Neural cell (in vitro differentiated cells): ENCODE measurements at regions not wholly inside any gene's neighbourhood (a gene's known extent, or its start where the extent isn't known, plus 50 kb on each side); places are given as distances from the start of the nearest gene placed in this dataset.

Source experiments
- H2AFZ ChIP-seq: fragments of 200-600, 300-800 bp; sonication (generic), shearing (Covaris generic); 2 replicates; pipeline ENCODE4 v1.6.0; 2014; ENCODE audit warnings: low read depth, mild to moderate bottlenecking, antibody characterized with exemption, low read length, moderate library complexity
- H3F3A ChIP-seq: fragments of 200-600 bp; shearing (Covaris generic); 2 replicates; pipeline ENCODE4 v1.6.1; 2016; ENCODE audit warnings: mild to moderate bottlenecking, moderate library complexity, mixed read lengths, antibody characterized with exemption, low read length; ENCODE audit not compliant: insufficient read depth, poor library complexity, severe bottlenecking
- H3K27ac ChIP-seq: fragments of 200-600, 300-800 bp; sonication (generic), shearing (Covaris generic); 2 replicates; pipeline ENCODE4 v1.5.1; 2014; ENCODE audit warnings: mild to moderate bottlenecking, low read length, moderate library complexity
- H3K27me3 ChIP-seq: fragments of 300-800, 200-600 bp; sonication (generic), shearing (Covaris generic); 2 replicates; pipeline ENCODE4 v1.6.0; 2014; ENCODE audit warnings: mild to moderate bottlenecking, low read depth, low read length, moderate library complexity; ENCODE audit not compliant: insufficient read depth
- H3K36me3 ChIP-seq: fragments of 300-800, 200-600 bp; sonication (generic), shearing (Covaris generic); 2 replicates; pipeline ENCODE4 v1.5.1; 2014; ENCODE audit warnings: mild to moderate bottlenecking, antibody characterized with exemption, low read length, moderate library complexity; ENCODE audit not compliant: insufficient read depth
- H3K4me2 ChIP-seq: fragments of 300-800, 200-600 bp; sonication (generic), shearing (Covaris generic); 2 replicates; pipeline ENCODE4 v1.6.0; 2014; ENCODE audit warnings: mild to moderate bottlenecking, low read length
- H3K4me3 ChIP-seq: fragments of 300-800, 200-600 bp; sonication (generic), shearing (Covaris generic); 2 replicates; pipeline ENCODE4 v1.5.1; 2014; ENCODE audit warnings: mild to moderate bottlenecking, low read length, moderate library complexity
- H3K79me2 ChIP-seq: fragments of 200-600 bp; shearing (Covaris generic); replicated peaks from 2 replicates; pipeline ENCODE4 v1.6.0; 2014; ENCODE audit warnings: mild to moderate bottlenecking, low read length, moderate library complexity; ENCODE audit not compliant: insufficient read depth
- H3K9ac ChIP-seq: fragments of 300-800, 200-600 bp; sonication (generic), shearing (Covaris generic); 2 replicates; pipeline ENCODE4 v1.6.1; 2016; ENCODE audit warnings: mild to moderate bottlenecking, low read length, mixed read lengths
- H3K9me2 ChIP-seq: fragments of 200-600 bp; shearing (Covaris generic); 2 replicates; pipeline ENCODE4 v1.6.1; 2016; ENCODE audit warnings: mild to moderate bottlenecking, low read length, mixed read lengths; ENCODE audit not compliant: insufficient read depth
- H3K9me3 ChIP-seq: fragments of 200-600, 300-800 bp; sonication (generic), shearing (Covaris generic); 2 replicates; pipeline ENCODE4 v1.6.1; 2016; ENCODE audit warnings: mild to moderate bottlenecking, mixed run types, low read length, moderate library complexity, mixed read lengths
- H4K20me1 ChIP-seq: fragments of 200-600 bp; shearing (Covaris generic); 2 replicates; pipeline ENCODE4 v1.6.1; 2016; ENCODE audit warnings: mild to moderate bottlenecking, mixed run types; ENCODE audit not compliant: insufficient read depth
- CTCF ChIP-seq: fragments of 450-650 bp; IDR thresholded peaks from 2 replicates; pipeline ENCODE4 v1.5.1; 2014; ENCODE audit warnings: antibody characterized with exemption, mild to moderate bottlenecking, moderate library complexity; ENCODE audit not compliant: poor library complexity, severe bottlenecking
- EP300 ChIP-seq: fragments of 450-650 bp; conservative IDR thresholded peaks from 2 replicates; pipeline ENCODE4 v1.6.1; 2014; ENCODE audit warnings: antibody characterized with exemption, mild to moderate bottlenecking, moderate library complexity; ENCODE audit not compliant: poor library complexity, severe bottlenecking
- EZH2 ChIP-seq: fragments of 200-600, 300-800 bp; shearing (Covaris generic), sonication (generic); IDR thresholded peaks from 2 replicates; pipeline ENCODE4 v1.6.1; 2014; ENCODE audit warnings: antibody characterized with exemption, low read length, borderline replicate concordance, mild to moderate bottlenecking; ENCODE audit not compliant: insufficient read depth, poor library complexity, severe bottlenecking
- MXI1 ChIP-seq: fragments of 450-650 bp; conservative IDR thresholded peaks from 2 replicates; pipeline ENCODE4 v1.6.1; 2014; ENCODE audit warnings: antibody characterized with exemption, mild to moderate bottlenecking; ENCODE audit not compliant: poor library complexity, severe bottlenecking
- POLR2AphosphoS5 ChIP-seq: IDR thresholded peaks from 2 replicates; pipeline ENCODE4 v1.6.1; 2012
- RAD21 ChIP-seq: fragments of 450-650 bp; conservative IDR thresholded peaks from 2 replicates; pipeline ENCODE4 v1.6.1; 2014; ENCODE audit warnings: antibody characterized with exemption, mild to moderate bottlenecking, moderate library complexity
- SMC3 ChIP-seq: fragments of 450-650 bp; conservative IDR thresholded peaks from 2 replicates; pipeline ENCODE4 v1.6.1; 2014; ENCODE audit warnings: antibody characterized with exemption, mild to moderate bottlenecking, moderate library complexity; ENCODE audit not compliant: poor library complexity
- TAF1 ChIP-seq: IDR thresholded peaks from 2 replicates; pipeline ENCODE4 v1.6.1; 2012; ENCODE audit warnings: low read depth
- TF ChIP-seq, protein P1 (sequence below): IDR thresholded peaks from 2 replicates; pipeline ENCODE4 v1.6.1; 2012; ENCODE audit warnings: borderline replicate concordance

DNA sequence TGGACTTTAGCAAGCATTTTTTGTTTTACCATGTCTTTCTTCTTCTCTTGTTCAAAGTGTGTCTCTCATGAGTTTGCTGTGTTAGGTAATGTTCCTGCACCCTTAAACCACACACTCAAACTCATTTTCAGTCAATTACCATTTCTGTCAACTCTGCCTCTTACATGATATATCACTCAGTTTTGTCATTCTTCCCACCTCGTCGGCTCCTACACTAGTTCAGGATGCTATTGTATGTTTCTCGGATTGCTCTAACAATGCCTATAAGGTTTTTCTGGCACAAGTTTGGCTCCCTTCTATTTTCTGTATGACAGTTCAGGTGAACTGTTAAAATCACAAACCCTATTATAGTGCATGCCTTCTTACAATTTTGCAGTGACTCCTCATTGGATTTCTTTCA, 260.8 kb upstream of the NAV3 start:
- Histone ChIP-seq H3K27me3 (no peaks in the 10 kb centered on the region), H3K4me3 (no peak overlapping the region), H3K9ac (no peak overlapping the region), H3F3A (no peaks in the 10 kb centered on the region), H4K20me1 (no peaks in the 10 kb centered on the region), H3K27ac (no peak overlapping the region), H3K9me3 (no peaks in the 10 kb centered on the region), H2AFZ (no peak overlapping the region), H3K4me2 (no peak overlapping the region), H3K79me2 (no peaks in the 10 kb centered on the region), H3K9me2 (no peaks in the 10 kb centered on the region), H3K36me3 (no peaks in the 10 kb centered on the region)
- TF ChIP-seq MXI1 (no peak), EP300 (peak; percentile 35)
- TF ChIP-seq, protein P1, sequence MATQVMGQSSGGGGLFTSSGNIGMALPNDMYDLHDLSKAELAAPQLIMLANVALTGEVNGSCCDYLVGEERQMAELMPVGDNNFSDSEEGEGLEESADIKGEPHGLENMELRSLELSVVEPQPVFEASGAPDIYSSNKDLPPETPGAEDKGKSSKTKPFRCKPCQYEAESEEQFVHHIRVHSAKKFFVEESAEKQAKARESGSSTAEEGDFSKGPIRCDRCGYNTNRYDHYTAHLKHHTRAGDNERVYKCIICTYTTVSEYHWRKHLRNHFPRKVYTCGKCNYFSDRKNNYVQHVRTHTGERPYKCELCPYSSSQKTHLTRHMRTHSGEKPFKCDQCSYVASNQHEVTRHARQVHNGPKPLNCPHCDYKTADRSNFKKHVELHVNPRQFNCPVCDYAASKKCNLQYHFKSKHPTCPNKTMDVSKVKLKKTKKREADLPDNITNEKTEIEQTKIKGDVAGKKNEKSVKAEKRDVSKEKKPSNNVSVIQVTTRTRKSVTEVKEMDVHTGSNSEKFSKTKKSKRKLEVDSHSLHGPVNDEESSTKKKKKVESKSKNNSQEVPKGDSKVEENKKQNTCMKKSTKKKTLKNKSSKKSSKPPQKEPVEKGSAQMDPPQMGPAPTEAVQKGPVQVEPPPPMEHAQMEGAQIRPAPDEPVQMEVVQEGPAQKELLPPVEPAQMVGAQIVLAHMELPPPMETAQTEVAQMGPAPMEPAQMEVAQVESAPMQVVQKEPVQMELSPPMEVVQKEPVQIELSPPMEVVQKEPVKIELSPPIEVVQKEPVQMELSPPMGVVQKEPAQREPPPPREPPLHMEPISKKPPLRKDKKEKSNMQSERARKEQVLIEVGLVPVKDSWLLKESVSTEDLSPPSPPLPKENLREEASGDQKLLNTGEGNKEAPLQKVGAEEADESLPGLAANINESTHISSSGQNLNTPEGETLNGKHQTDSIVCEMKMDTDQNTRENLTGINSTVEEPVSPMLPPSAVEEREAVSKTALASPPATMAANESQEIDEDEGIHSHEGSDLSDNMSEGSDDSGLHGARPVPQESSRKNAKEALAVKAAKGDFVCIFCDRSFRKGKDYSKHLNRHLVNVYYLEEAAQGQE = no peak

- H3K4me3 ChIP-seq = no peak overlapping the region
- TF ChIP-seq SMC3 (no peak), CTCF (no peak), EP300 (no peak), EZH2 (no peak), MXI1 (no peak), RAD21 (no peak), POLR2AphosphoS5 (no peak), TAF1 (no peak)
- TF ChIP-seq, protein P1 = no peak
- no peak overlapping the region for H3K27ac ChIP-seq
- no peaks in the 10 kb centered on the region for H3K36me3 ChIP-seq
- H3K27me3 ChIP-seq = no peaks in the 10 kb centered on the region
- H3K4me2 ChIP-seq = no peak overlapping the region
- H3K9ac ChIP-seq = no peak overlapping the region
- no peaks in the 10 kb centered on the region for H3K9me3 ChIP-seq
- H2AFZ ChIP-seq = no peak overlapping the region
- no peaks in the 10 kb centered on the region for H4K20me1 ChIP-seq
- no peaks in the 10 kb centered on the region for H3F3A ChIP-seq
- no peaks in the 10 kb centered on the region for H3K79me2 ChIP-seq
- H3K9me2 ChIP-seq = no peaks in the 10 kb centered on the region
Measured at GRCh38 chr12:77560714-77561113, 270.0 kb upstream of the NAV3 start.
